Activated CD4-positive, alpha-beta T cell treated with anti-CD3 and anti-CD28 coated beads, Interleukin-2, amount 50 U/mL, for 48 hours (primary cell): ENCODE measurements at regions not wholly inside any gene's neighbourhood (a gene's known extent, or its start where the extent isn't known, plus 50 kb on each side); places are given as distances from the start of the nearest gene placed in this dataset.
A peak's percentile ranks its signal among the peaks of the same experiment; 100 is the strongest.
"Not testable (repeated sequence)": the region's sequence is repeated elsewhere in the genome, so short reads cannot be mapped to it uniquely, and the experiment has no call there.

Source experiments
- DNase-seq, 2 experiments: peaks; one replicate each; pipeline ENCODE4 v3.0.0-alpha.2; 2020

- DNase-seq = no peak
These were observed 255.7 kb downstream of the TMEM47 start for GRCh38 chrX:34401411-34401810.

- no peak for DNase-seq
These were observed 250.3 kb upstream of the FAM47A start for GRCh38 chrX:34382416-34382815.

GRCh38 chrX:34381241-34381640, 249.1 kb upstream of the FAM47A start:
- no peak for DNase-seq

- DNase-seq = no peak
These were observed 247.8 kb upstream of the FAM47A start for GRCh38 chrX:34379891-34380290.

- no peak for DNase-seq
These were observed 245.5 kb upstream of the FAM47A start for GRCh38 chrX:34377645-34378044.

- DNase-seq = no peak
These were observed 239.6 kb upstream of the FAM47A start for GRCh38 chrX:34371754-34372153.

- DNase-seq = no peak
These were observed 233.4 kb upstream of the FAM47A start for GRCh38 chrX:34365471-34365870.

- DNase-seq = no peak
These were observed 218.6 kb upstream of the FAM47A start for GRCh38 chrX:34350561-34351335.

- DNase-seq = no peak
These were observed 210.9 kb upstream of the FAM47A start for GRCh38 chrX:34343001-34343400.

- DNase-seq = no peak
These were observed 209.7 kb upstream of the FAM47A start for GRCh38 chrX:34341814-34342213.

GRCh38 chrX:34341258-34341657, 209.1 kb upstream of the FAM47A start:
- DNase-seq = no peak

- no peak for DNase-seq
These were observed 205.9 kb upstream of the FAM47A start for GRCh38 chrX:34338046-34338445.

- DNase-seq = not testable (repeated sequence)
These were observed 203.3 kb upstream of the FAM47A start for GRCh38 chrX:34335376-34335775.

- DNase-seq = no peak
These were observed 200.2 kb upstream of the FAM47A start for GRCh38 chrX:34332334-34332733.

- no peak for DNase-seq
These were observed 193.3 kb upstream of the FAM47A start for GRCh38 chrX:34325460-34325859.

GRCh38 chrX:34320424-34320823, 188.3 kb upstream of the FAM47A start:
- not testable (repeated sequence) for DNase-seq

GRCh38 chrX:34300871-34301270, 168.8 kb upstream of the FAM47A start:
- peak in 1 of 2 experiments; percentile 5 for DNase-seq

- no peak for DNase-seq
These were observed 167.4 kb upstream of the FAM47A start for GRCh38 chrX:34299451-34299967.

GRCh38 chrX:34294665-34295064, 162.6 kb upstream of the FAM47A start:
- no peak for DNase-seq

- DNase-seq = no peak
These were observed 156.7 kb upstream of the FAM47A start for GRCh38 chrX:34288782-34289181.

GRCh38 chrX:34279866-34280560, 147.9 kb upstream of the FAM47A start:
- no peak for DNase-seq

GRCh38 chrX:34275699-34276098, 143.6 kb upstream of the FAM47A start:
- DNase-seq = no peak

GRCh38 chrX:34270434-34270833, 138.3 kb upstream of the FAM47A start:
- DNase-seq = no peak

- no peak for DNase-seq
These were observed 106.8 kb upstream of the FAM47A start for GRCh38 chrX:34238896-34239295.
